Cardiac muscle cell (in vitro differentiated cells and primary cell): ENCODE measurements at regions not wholly inside any gene's neighbourhood (a gene's known extent, or its start where the extent isn't known, plus 50 kb on each side); places are given as distances from the start of the nearest gene placed in this dataset.

Experiments used
- DNase-seq, 2 donors: peaks; one replicate each; pipeline versions ENCODE4 v3.0.0 to v3.0.0-alpha.2; 2010 to 2017; ENCODE audit warnings: low read depth in 1 of 2, low spot score in 1 of 2
- H3K27ac ChIP-seq: fragments of 200-600 bp; sonication (generic); 2 replicates; pipeline ENCODE4 v1.5.1; 2016
- H3K27me3 ChIP-seq: fragments of 200-600 bp; sonication (generic); 2 replicates; pipeline ENCODE4 v1.6.0; 2016; ENCODE audit warnings: control low read depth
- H3K36me3 ChIP-seq: fragments of 200-600 bp; sonication (generic); 2 replicates; pipeline ENCODE4 v1.5.1; 2016; ENCODE audit warnings: control low read depth
- H3K4me1 ChIP-seq: fragments of 200-600 bp; sonication (generic); 2 replicates; pipeline ENCODE4 v1.8.1; 2017; ENCODE audit warnings: low read depth, mild to moderate bottlenecking, mixed run types
- H3K4me3 ChIP-seq: fragments of 200-600 bp; sonication (generic); 2 replicates; pipeline ENCODE4 v1.5.1; 2016; ENCODE audit warnings: mild to moderate bottlenecking
- H3K9me3 ChIP-seq: fragments of 200-600 bp; sonication (generic); 2 replicates; pipeline ENCODE4 v1.5.1; 2017; ENCODE audit warnings: low read depth, mild to moderate bottlenecking, control low read depth
- TF ChIP-seq, protein P1 (sequence below): IDR thresholded peaks from 2 replicates; pipeline ENCODE4 v1.5.1; 2012; ENCODE audit warnings: low read depth, mild to moderate bottlenecking, low read length

DNA sequence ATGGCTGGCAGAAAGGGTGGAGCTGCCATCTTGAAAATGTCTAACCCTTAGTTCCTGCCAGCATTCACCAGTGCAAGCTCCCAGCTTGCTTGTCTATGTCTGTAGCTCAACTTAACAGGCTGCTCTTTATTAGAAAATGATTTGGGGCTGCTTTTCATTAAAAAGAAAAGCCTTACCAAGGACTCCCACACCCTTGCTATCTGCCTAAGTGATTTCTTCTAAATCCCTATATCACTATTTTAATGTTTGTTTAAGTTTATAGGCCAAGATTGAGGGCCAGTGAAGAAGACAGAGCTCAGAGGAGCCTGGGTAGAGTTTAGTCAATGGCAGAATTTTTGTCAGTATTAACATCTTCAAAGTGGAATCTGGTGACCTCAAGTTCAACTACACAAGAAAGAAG lies 336.8 kb upstream of the CHRM3 start:
- Histone ChIP-seq H3K36me3 (no peaks in the 10 kb centered on the region), H3K27me3 (no peaks in the 10 kb centered on the region), H3K9me3 (no peaks in the 10 kb centered on the region), H3K27ac (no peak overlapping the region), H3K4me1 (no peaks in the 10 kb centered on the region), H3K4me3 (no peak overlapping the region)
- no peak for DNase-seq
- TF ChIP-seq, protein P1, sequence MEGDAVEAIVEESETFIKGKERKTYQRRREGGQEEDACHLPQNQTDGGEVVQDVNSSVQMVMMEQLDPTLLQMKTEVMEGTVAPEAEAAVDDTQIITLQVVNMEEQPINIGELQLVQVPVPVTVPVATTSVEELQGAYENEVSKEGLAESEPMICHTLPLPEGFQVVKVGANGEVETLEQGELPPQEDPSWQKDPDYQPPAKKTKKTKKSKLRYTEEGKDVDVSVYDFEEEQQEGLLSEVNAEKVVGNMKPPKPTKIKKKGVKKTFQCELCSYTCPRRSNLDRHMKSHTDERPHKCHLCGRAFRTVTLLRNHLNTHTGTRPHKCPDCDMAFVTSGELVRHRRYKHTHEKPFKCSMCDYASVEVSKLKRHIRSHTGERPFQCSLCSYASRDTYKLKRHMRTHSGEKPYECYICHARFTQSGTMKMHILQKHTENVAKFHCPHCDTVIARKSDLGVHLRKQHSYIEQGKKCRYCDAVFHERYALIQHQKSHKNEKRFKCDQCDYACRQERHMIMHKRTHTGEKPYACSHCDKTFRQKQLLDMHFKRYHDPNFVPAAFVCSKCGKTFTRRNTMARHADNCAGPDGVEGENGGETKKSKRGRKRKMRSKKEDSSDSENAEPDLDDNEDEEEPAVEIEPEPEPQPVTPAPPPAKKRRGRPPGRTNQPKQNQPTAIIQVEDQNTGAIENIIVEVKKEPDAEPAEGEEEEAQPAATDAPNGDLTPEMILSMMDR: no peak

DNA sequence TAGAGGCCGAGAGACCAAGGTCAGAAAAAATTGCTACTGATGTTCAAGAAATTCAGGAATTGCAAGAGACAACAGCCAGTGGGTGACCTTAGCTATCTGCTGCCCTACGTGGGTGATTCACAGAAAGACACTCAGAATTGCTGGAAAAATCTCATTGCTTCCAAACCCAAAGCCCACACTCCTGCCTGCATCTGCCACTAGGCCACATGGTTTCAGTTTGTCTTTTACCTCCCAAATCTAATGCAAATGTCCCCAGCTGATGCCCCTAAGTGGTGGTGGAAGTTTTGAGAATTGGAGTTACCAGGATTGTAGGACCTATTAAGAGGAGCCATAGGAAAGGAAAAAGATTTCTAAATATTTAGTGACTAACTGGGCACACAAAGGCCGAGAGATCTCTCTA lies 341.5 kb upstream of the CHRM3 start:
- Histone ChIP-seq H3K27ac (no peak overlapping the region), H3K4me1 (peaks cover 7% of the 10 kb centered on the region), H3K4me3 (no peak overlapping the region), H3K27me3 (no peaks in the 10 kb centered on the region), H3K36me3 (no peaks in the 10 kb centered on the region), H3K9me3 (no peaks in the 10 kb centered on the region)
- DNase-seq: no peak
- TF ChIP-seq, protein P1: no peak

DNA sequence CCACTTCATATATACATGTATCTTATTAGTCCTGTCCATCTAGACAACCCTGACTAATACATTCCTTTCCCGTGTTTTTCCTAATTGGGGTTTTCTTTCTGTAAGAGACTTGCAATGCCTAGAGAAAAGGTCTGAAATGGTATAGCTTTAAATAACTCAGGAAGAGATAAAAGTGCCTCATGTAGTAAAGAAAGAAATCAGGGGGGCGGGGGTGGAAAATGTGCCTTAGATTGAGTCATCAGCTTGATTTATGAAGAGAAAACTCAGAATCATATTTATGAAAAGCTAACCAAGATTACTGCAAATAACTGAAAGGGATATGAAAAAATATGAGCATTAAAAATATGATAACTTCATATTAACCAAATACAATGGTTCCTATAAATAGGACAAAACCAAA lies 345.8 kb upstream of the CHRM3 start:
- no peak overlapping the region for H3K4me3 ChIP-seq
- no peak overlapping the region for H3K27ac ChIP-seq
- TF ChIP-seq, protein P1: no peak
- no peaks in the 10 kb centered on the region for H3K27me3 ChIP-seq
- H3K9me3 ChIP-seq: no peaks in the 10 kb centered on the region
- DNase-seq: no peak
- H3K36me3 ChIP-seq: no peaks in the 10 kb centered on the region
- H3K4me1 ChIP-seq: peaks cover 7% of the 10 kb centered on the region

DNA sequence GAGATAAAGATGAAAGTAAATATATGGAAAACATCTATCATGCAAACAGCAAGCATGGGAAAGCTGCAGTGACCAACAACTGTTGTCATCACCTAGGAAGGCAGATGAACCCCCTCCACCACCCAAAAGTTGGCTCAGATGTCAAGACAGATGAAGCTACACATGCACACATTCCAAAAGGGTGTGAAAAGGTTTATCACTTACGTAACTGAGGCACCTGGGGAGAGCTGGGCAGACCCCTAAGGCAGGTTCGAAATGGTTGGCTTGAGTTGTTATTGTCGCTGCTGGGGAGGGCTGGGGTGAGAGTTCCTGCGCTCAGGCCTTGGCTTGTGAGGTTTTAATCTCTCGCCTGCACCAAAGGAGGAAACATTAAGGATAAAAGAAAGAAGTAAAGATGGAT lies 355.1 kb upstream of the CHRM3 start:
- Histone ChIP-seq H3K27ac (no peak overlapping the region), H3K9me3 (no peaks in the 10 kb centered on the region), H3K36me3 (no peaks in the 10 kb centered on the region), H3K4me3 (no peak overlapping the region), H3K27me3 (no peaks in the 10 kb centered on the region), H3K4me1 (no peaks in the 10 kb centered on the region)
- DNase-seq: no peak
- TF ChIP-seq, protein P1: no peak

DNA sequence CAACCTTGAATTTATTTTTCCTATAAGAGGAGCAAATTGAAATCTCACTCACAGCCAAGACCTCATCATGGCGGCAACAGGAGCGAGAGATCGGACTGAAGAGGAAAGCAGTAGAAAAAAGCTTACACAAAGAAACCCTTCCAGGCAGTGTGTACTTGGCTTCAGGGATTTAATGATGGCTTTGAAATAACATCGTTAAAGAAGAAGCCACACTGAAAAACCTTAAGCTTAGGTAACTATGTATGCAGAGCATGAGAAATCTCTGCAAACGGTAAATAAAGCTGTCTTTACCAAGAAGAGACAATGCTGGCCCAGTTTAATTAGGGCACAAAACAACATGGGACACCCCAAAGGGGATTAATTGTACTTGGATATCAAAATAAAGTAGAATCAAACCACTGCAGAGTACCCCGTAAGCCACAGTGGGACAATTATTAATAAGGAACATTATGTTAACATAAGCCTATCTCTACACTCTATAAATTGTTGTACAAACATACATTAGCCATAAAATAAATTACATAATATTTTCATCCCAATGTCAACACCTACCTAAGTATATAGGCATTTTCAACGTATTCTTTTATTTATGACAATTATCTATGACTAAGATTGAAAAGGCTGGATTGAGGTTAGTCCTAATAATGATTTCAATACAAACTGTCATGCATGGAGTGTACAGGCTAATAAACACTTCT lies 360.2 kb upstream of the CHRM3 start:
- Histone ChIP-seq H3K4me1 (no peaks in the 10 kb centered on the region), H3K27me3 (no peaks in the 10 kb centered on the region), H3K9me3 (no peaks in the 10 kb centered on the region), H3K4me3 (no peak overlapping the region), H3K27ac (no peak overlapping the region), H3K36me3 (no peaks in the 10 kb centered on the region)
- TF ChIP-seq, protein P1: no peak
- no peak for DNase-seq
